Urothelium cell line (cell line): ENCODE measurements at regions not wholly inside any gene's neighbourhood (a gene's known extent, or its start where the extent isn't known, plus 50 kb on each side); places are given as distances from the start of the nearest gene placed in this dataset.

Experiments used
- DNase-seq: peaks from one replicate; pipeline ENCODE4 v3.0.0; 2011; ENCODE audit warnings: low spot score, mixed read lengths
- FAIRE-seq: peaks from 2 replicates; lab custom pipeline; 2011; peaks lifted over from hg19 to GRCh38; lab: Jason Lieb, UNC

- DNase-seq: no peak
- no peak for FAIRE-seq
Observed at GRCh38 chr17:17398188-17398942, 78.4 kb upstream of the MED9 start.

DNA sequence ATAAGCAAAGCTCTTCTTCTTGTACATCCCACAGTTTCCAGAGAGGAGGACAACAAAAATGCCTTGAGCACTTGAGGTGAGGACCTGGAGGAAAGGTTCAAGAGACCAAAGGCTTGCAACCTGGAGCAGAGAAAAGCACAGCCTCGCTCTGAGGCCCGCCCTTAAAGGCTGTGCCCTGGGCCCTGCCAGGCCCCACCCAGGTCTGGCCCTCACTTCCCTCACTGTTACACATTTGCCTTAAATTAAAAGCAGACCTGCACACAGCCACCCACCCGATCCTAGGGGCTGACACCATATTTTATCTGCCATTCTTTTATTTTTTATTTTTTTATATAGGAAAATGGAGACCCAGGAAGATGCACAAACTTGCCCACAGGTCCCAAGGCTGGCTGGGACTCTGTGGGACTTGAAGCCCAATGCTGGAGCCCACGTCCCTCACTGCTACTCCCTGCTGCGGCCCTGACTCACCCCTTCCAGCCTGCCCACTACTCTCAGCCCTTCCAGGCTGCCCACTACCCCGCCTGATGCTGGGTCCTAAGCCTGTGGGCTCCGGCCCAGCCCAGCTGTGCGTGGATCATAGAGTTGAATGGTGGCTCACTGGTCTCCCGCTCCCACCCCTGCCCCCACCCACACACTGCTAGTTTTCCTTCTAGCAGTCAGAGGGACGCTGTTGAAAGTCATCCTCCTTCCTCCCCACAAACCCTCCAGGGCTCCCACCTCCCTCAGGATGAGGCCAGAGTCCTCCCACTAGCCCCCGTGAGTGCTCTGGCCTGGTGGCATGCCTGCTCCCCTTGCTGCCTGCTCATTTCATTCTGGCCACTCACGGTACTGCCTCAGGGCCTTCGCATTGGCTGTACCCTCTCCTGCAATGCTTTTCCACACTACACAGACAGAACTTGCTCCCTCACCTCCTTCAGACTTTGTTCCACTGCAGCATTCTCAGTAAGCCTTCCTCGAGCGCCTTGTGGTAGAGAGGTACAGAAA, 77.6 kb upstream of the MED9 start:
- FAIRE-seq: no peak
- DNase-seq: no peak

DNA sequence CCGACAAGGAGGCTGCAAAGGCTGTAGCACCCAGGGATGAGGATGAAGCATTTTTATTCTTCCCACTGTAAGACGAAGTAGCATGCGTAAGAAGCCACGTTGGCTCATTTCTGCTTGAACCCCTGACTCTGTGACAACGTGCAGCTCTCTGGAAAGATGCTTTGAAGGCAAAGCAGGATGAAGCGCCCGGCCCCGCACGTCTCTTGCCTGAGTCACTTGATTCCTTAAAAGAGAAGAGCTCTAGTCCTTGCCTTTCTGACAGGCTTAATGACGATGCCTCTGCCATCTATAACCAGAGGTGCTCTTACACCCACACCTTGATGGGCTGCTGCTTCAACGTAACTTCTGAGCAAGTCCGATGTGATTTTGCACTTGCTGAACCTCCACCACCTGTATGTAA, 76.7 kb upstream of the MED9 start:
- DNase-seq: no peak
- FAIRE-seq: no peak

DNA sequence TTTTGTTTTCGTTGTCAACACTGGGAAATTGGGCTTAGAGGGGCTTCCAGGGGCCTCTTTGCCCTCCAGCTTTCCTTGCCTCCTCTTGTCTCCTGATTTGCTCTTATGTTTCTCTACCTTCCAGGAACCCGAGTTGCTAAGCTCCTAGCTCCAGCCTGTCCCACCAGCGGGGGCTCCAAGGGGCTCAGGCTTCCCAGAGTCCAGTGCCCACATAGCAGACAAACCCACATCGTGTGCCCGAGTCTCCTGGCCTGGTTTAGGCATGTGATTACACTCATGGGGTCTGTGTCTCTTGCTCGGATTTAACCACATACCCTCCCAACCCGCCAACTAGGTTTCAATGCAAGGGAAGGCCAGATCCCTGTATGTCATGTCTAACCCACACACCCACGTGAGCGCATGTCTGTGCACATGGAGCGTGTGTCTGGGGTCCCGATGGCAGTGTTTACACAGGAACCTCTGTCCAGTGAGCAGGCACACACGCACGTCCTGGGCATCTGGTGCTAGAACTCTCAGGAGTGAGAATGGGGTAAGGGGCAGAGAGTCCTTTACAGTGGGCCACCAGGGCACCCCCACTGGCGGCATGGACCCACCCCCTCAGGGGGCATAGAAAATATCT, 76.1 kb upstream of the MED9 start:
- FAIRE-seq (peak; percentile 48), DNase-seq (no peak)

- FAIRE-seq: peak; percentile 20
- peak; percentile 64 for DNase-seq
Observed at GRCh38 chr17:17401271-17401781, 75.5 kb upstream of the MED9 start.

GRCh38 chr17:17402558-17402957, 74.2 kb upstream of the MED9 start:
- no peak for FAIRE-seq
- DNase-seq: no peak

DNA sequence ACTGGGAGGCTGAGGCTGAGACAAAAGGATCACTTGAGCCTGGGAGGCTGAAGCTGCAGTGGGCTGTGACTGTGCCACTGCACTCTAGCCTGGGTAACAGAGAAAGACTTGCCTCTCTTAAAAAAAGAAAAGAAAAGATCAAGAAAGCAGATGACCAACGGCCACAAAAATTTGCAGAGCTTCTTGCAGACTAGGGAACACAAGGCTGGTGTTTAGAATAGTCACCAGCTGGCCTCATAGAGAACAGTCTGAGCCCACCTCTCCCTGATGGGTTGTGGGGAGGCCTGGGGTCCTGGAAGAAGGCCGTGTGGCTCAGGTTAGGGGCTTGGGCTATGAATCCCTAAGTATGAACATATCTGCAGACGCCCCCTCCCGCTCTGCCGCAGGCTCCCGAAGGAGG, 73.7 kb upstream of the MED9 start:
- FAIRE-seq (no peak), DNase-seq (no peak)

DNA sequence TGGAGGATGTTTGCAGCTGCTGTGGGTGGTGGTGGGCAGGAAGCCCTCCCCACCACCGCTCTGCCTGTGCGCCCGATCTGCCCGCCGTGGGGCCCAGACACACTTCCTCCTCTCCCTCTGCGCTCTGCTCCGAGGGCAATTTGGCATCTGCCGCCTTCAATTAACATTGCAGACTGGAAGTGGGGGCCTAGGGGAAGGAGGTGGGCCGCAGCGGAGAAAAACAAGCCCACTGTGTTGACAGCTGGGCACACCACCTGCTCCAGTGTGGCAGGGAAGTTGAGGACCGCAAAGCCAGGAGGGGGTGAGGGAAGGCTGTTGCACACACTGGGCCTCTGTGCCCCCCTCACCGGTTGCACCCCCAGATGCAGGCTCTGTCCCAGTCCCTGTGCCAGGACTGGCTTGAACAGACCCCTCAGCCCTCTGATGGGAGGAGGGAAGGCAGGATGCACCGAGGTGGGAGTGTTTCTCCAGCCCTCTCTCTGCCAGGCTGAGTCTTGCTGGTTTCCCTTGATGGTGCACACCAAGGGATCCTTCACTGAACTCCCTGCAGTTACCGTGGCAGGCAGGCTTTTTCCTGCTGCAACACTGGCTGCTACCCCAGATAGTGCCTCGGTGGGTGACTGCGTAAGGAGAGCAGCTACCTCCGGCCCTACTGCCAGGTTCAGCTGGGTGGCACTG, 72.8 kb upstream of the MED9 start:
- FAIRE-seq: no peak
- no peak for DNase-seq

DNA sequence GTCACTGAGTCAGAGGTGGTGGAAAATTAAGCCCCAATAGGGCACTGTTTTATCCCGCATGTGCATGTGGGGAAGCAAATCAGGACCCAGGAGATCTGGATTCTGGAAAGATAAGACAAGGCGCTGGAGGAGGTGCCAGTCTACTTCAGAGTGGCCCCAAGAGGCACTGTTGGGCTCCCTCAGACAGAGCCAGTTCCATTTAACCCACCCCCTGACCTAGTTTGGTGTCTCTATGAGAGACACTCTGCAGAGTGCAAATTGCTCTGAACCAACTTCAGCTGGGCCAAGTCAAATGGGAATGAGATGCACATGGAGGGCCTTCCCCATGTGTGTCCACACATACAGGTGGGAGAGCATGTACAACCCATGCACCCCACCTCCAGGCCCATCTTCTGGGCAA, 71.1 kb upstream of the MED9 start:
- no peak for FAIRE-seq
- no peak for DNase-seq

DNA sequence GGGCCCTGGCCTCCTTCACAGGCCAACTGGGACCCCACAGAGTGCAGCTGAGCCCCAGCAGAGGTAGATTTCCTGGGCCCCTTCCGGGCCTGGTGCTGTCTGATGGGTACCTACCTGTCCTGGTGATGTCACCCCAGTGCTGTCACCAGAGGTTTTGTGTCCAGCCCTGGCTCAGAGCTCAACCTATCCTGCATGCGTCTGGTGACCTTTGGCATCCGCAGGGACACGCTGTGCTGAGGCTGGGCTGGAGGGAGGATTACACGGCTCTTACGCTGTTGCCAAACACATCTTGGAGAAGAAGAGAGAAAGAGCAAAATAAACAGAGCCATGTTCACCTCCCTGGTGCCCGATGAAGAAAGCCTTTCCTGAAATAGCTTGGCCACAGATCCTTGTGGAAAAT, 70.6 kb upstream of the MED9 start:
- DNase-seq (no peak), FAIRE-seq (no peak)

- FAIRE-seq: no peak
- no peak for DNase-seq
Observed at GRCh38 chr17:17408236-17408794, 68.5 kb upstream of the MED9 start.

DNA sequence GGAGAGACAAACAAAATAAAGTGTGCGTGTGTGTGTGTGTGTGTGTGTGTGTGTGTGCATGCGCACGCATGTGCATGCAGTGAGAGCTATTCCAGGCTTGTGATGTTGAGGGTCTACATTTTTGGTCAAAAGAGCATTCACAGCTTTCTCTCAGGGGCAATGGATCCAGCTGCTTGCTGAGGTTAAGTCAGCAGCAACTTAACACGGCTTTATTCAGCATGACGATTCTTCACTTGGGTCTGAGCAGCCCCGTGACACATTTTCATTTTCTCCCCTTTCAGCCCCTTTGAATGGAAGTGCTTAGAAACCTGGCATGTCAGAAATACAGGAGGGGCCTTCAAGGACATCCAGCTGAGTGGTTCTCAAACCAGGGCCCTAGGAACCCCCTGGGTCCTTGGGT, 66.4 kb upstream of the MED9 start:
- DNase-seq (no peak), FAIRE-seq (no peak)

- FAIRE-seq: no peak
- DNase-seq: no peak
Observed at GRCh38 chr17:17411692-17412091, 65.1 kb upstream of the MED9 start.

- no peak for FAIRE-seq
- DNase-seq: peak; percentile 55
Observed at GRCh38 chr17:17412326-17412725, 64.5 kb upstream of the MED9 start.

DNA sequence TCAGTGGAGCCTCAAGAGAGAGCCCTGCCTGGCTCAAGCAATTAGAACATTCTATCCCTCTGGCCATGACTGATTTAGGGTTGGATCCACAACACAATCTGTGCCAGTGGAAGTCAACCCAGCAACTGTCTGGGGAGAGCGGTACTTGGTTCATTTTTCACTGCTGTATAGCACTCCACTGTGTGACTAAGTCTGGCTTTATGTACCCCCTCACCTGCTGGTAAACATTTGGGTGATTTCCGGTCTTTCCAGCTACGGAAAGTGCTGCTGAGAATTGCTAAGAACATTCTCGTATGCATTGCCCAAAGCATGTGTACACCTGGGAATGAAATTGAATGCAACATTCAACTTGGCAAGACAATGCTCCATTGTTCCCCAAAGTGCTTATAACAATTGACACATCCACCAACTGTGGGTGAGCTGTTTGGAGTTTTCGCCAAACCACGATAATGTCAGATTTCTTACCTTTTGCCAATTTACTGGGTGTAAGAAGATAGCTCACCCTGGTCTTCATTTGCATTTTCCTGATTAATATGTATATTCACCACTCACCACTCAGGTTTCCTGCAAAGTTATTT, 63.5 kb upstream of the MED9 start:
- FAIRE-seq (no peak), DNase-seq (peak; percentile 62)

DNA sequence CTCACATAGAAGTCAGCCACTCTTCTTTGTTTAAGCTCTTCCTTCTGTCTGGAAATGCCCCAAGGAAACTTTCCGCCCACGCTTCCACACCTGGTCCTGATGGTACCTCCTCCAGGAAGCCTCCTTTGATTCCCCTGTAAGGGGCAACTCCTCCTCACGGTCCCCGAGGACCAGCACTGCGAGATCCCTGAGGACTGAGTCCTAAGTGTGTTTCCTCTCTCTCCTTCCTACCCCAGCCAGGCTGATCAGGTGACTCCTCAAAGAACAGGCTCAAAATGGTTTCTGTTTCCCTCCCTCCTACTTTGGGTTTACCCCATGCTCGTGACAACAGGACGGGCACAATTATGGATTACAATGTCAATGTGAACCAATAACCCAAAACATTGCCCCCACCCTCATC, 63.0 kb upstream of the MED9 start:
- FAIRE-seq: peak; percentile 50

GRCh38 chr17:17414341-17414805, 62.4 kb upstream of the MED9 start:
- DNase-seq (peak; percentile 38), FAIRE-seq (no peak)

More for the DNA sequence above, 63.0 kb upstream of the MED9 start:
- DNase-seq: peak; percentile 54

DNA sequence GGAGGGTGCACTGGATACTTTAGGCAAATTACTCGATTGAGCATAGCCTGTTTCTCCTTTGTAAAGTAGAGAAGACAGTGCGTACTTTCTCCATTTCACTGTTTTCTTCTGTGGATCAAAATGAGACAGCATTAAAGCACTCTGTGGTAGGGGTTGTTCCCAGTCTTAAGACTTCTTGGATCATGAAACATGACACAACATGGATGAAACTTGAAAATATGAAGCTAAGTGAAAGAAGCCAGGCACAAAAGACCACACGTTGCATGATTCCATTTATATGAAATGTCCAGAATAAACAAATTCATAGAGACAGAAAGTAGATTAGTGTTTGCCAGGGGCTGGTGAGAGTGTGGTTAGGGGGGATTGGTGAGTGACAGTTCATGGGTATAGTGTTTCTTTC, 61.8 kb upstream of the MED9 start:
- FAIRE-seq: no peak

GRCh38 chr17:17416007-17416399, 60.8 kb upstream of the MED9 start:
- DNase-seq (peak; percentile 70), FAIRE-seq (no peak)

More for the DNA sequence above, 61.8 kb upstream of the MED9 start:
- no peak for DNase-seq
